B cell (primary cell): ENCODE measurements at regions not wholly inside any gene's neighbourhood (a gene's known extent, or its start where the extent isn't known, plus 50 kb on each side); places are given as distances from the start of the nearest gene placed in this dataset.

Experiments used
- EZH2 ChIP-seq: IDR thresholded peaks from 2 replicates; pipeline ENCODE4 v1.6.1; 2012; ENCODE audit warnings: borderline replicate concordance, low read depth, mild to moderate bottlenecking, moderate library complexity, low read length; ENCODE audit not compliant: insufficient read depth, poor library complexity, severe bottlenecking
- TF ChIP-seq, protein P1 (sequence below): fragments of 200-600 bp; IDR thresholded peaks from one replicate; pipeline ENCODE4 v1.8.0; 2022; ENCODE audit warnings: antibody characterized with exemption, mild to moderate bottlenecking

- TF ChIP-seq, protein P1, sequence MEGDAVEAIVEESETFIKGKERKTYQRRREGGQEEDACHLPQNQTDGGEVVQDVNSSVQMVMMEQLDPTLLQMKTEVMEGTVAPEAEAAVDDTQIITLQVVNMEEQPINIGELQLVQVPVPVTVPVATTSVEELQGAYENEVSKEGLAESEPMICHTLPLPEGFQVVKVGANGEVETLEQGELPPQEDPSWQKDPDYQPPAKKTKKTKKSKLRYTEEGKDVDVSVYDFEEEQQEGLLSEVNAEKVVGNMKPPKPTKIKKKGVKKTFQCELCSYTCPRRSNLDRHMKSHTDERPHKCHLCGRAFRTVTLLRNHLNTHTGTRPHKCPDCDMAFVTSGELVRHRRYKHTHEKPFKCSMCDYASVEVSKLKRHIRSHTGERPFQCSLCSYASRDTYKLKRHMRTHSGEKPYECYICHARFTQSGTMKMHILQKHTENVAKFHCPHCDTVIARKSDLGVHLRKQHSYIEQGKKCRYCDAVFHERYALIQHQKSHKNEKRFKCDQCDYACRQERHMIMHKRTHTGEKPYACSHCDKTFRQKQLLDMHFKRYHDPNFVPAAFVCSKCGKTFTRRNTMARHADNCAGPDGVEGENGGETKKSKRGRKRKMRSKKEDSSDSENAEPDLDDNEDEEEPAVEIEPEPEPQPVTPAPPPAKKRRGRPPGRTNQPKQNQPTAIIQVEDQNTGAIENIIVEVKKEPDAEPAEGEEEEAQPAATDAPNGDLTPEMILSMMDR: no peak
- TF ChIP-seq EZH2: no peak
These were observed 91.5 kb upstream of the ETS2 start for GRCh38 chr21:38714039-38714817.
